ENCODE measurements at regions not wholly inside any gene's neighbourhood (a gene's known extent, or its start where the extent isn't known, plus 50 kb on each side); places are given as distances from the start of the nearest gene placed in this dataset.

- no peak for TF ChIP-seq PBX3 (IDR thresholded peaks at IDR 0.05; ENCODE audit: insufficient replicate concordance, low read depth, low read length)
- no peak for TF ChIP-seq SMAD5 (IDR thresholded peaks at IDR 0.05; ENCODE audit: low read depth)
These were observed 603.8 kb downstream of the CDH8 start (continued) for GRCh38 chr16:61432421-61432820.

- FAIRE-seq (no peak), ATAC-seq (no peak), DNase-seq (ENCODE audit: low read depth, low spot score) (no peak)
- POLR2A ChIA-PET: no interaction called here
- Histone ChIP-seq H3K36me3 (ENCODE audit: control insufficient read depth in 2 of 2, insufficient read depth in 2 of 2, low read length in 1 of 2) (no peaks in the 10 kb centered on the region), H3K27me3 (replicated peaks in 1 of 2; ENCODE audit: control insufficient read depth in 2 of 2, insufficient read depth in 2 of 2, low read length in 1 of 2) (no peaks in the 10 kb centered on the region), H3K79me2 (ENCODE audit: control insufficient read depth, insufficient read depth, low read length) (no peaks in the 10 kb centered on the region), H2AFZ (ENCODE audit: control insufficient read depth, low read depth, low read length) (no peak overlapping the region), H4K20me1 (ENCODE audit: control insufficient read depth, insufficient read depth) (no peaks in the 10 kb centered on the region), H3K9me3 (replicated peaks; ENCODE audit: control insufficient read depth, insufficient read depth, low read length) (no peaks in the 10 kb centered on the region), H3K4me3 (no peak overlapping the region), H3K4me2 (ENCODE audit: control insufficient read depth, insufficient read depth) (no peak overlapping the region), H3K4me1 (ENCODE audit: control insufficient read depth, insufficient read depth, low read length) (no peaks in the 10 kb centered on the region), H3K9ac (ENCODE audit: control insufficient read depth, insufficient read depth, low read length) (no peak overlapping the region), H3K27ac (ENCODE audit: control insufficient read depth, insufficient read depth) (no peak overlapping the region)
- no TSS peak for BruUV-seq (replicated peaks)
- intact Hi-C loops (cut with micrococcal nuclease; ENCODE audit: unreplicated experiment): no loop called here
- TF ChIP-seq RCOR1 (conservative IDR thresholded peaks at IDR 0.05; ENCODE audit: low read depth, low read length) (no peak), DPF2 (IDR thresholded peaks at IDR 0.05) (no peak)
- in situ Hi-C loops (cut with MboI): no loop called here
- RAD21 ChIA-PET (ENCODE audit: unreplicated experiment): no interaction called here
- CTCF ChIA-PET: interaction anchor here (0.6 kb wide), 1 partner anchor 195 kb away, joined by 3 read pairs; no protein-coding TSS in a partner anchor
- WGBS (ENCODE audit: insufficient coverage, insufficient replicate concordance, low lambda C conversion rate, missing lambda C conversion rate): 30% methylated on average over 4 of the region's 4 CpGs
- SMC1A ChIA-PET (ENCODE audit: uncharacterized antibody, unreplicated experiment): no interaction called here
These were observed 615.1 kb downstream of the CDH8 start for GRCh38 chr16:61421111-61421510.

- ChIA-PET POLR2A (no interaction called here), SMC1A (ENCODE audit: uncharacterized antibody, unreplicated experiment) (no interaction called here), CTCF (no interaction called here), RAD21 (ENCODE audit: unreplicated experiment) (no interaction called here)
- H4K20me1 ChIP-seq (ENCODE audit: control insufficient read depth, insufficient read depth): no peaks in the 10 kb centered on the region
- WGBS (ENCODE audit: insufficient coverage, insufficient replicate concordance, low lambda C conversion rate, missing lambda C conversion rate): 55% methylated on average over 2 of the region's 2 CpGs
- H2AFZ ChIP-seq (ENCODE audit: control insufficient read depth, low read depth, low read length): no peak overlapping the region
- no peak overlapping the region for H3K4me3 ChIP-seq
- no peaks in the 10 kb centered on the region for H3K79me2 ChIP-seq (ENCODE audit: control insufficient read depth, insufficient read depth, low read length)
- BruUV-seq (replicated peaks): no TSS peak
- DNase-seq (ENCODE audit: low read depth, low spot score) (no peak), FAIRE-seq (no peak), ATAC-seq (no peak)
- no peak overlapping the region for H3K4me2 ChIP-seq (ENCODE audit: control insufficient read depth, insufficient read depth)
- no peaks in the 10 kb centered on the region for H3K4me1 ChIP-seq (ENCODE audit: control insufficient read depth, insufficient read depth, low read length)
- H3K36me3 ChIP-seq (ENCODE audit: control insufficient read depth in 2 of 2, insufficient read depth in 2 of 2, low read length in 1 of 2): no peaks in the 10 kb centered on the region
- no peak overlapping the region for H3K27ac ChIP-seq (ENCODE audit: control insufficient read depth, insufficient read depth)
- no peaks in the 10 kb centered on the region for H3K27me3 ChIP-seq (replicated peaks in 1 of 2; ENCODE audit: control insufficient read depth in 2 of 2, insufficient read depth in 2 of 2, low read length in 1 of 2)
- no peaks in the 10 kb centered on the region for H3K9me3 ChIP-seq (replicated peaks; ENCODE audit: control insufficient read depth, insufficient read depth, low read length)
- intact Hi-C loops (cut with micrococcal nuclease; ENCODE audit: unreplicated experiment) (no loop called here), in situ Hi-C loops (cut with MboI) (no loop called here)
- no peak overlapping the region for H3K9ac ChIP-seq (ENCODE audit: control insufficient read depth, insufficient read depth, low read length)
- TF ChIP-seq TCF7 (IDR thresholded peaks at IDR 0.05; ENCODE audit: borderline replicate concordance) (no peak), JUND (IDR thresholded peaks at IDR 0.05; ENCODE audit: low read depth, low read length) (no peak), RBBP5 (conservative IDR thresholded peaks at IDR 0.05) (no peak), IRF5 (IDR thresholded peaks at IDR 0.05; ENCODE audit: borderline replicate concordance) (no peak), SREBF1 (IDR thresholded peaks at IDR 0.05; ENCODE audit: low read length) (no peak), EP300 (IDR thresholded peaks at IDR 0.05; ENCODE audit: borderline replicate concordance in 1 of 2, control insufficient read depth in 1 of 2, low read depth in 2 of 2, low read length in 2 of 2) (no peak), TAF1 (IDR thresholded peaks at IDR 0.05; ENCODE audit: borderline replicate concordance, low read depth, low read length) (no peak), ZBTB4 (CRISPR knock-in tag; IDR thresholded peaks at IDR 0.05) (no peak)
These were observed 616.4 kb downstream of the CDH8 start for GRCh38 chr16:61419791-61420190.
